ENCODE measurements at regions not wholly inside any gene's neighbourhood (a gene's known extent, or its start where the extent isn't known, plus 50 kb on each side); places are given as distances from the start of the nearest gene placed in this dataset.

DNA sequence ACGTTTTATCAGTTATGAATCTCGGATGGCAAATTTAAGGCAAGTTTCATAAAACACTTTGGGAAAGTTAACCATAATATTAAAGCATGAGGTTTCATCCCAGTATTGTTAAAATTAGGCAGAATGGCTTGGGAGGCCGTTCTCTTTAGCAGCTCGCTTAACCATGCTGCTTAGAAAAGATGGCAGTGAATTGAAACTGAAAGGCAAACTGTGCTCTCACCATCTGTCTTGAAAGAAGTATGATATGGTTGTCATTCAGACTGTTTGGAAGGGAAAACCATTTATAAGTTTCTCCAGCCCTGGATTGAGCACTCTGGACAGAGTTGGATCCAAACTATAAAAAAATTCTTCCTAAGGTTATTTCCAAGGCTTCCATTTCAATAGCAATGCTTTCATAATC lies 332.3 kb upstream of the SUCLG2 start:
- Histone ChIP-seq H3K36me3 (ENCODE audit: control insufficient read depth, insufficient read depth, low read length) (no peaks in the 10 kb centered on the region), H3K27me3 (ENCODE audit: control insufficient read depth, insufficient read depth, low read length) (no peaks in the 10 kb centered on the region), H3K4me3 (ENCODE audit: low read depth, low read length) (no peak overlapping the region)
- no peak for TF ChIP-seq CTCF (IDR thresholded peaks at IDR 0.05; ENCODE audit: insufficient read depth, low read length, severe bottlenecking)
- FAIRE-seq = no peak
- DNase-seq (ENCODE audit: low read depth) = no peak

DNA sequence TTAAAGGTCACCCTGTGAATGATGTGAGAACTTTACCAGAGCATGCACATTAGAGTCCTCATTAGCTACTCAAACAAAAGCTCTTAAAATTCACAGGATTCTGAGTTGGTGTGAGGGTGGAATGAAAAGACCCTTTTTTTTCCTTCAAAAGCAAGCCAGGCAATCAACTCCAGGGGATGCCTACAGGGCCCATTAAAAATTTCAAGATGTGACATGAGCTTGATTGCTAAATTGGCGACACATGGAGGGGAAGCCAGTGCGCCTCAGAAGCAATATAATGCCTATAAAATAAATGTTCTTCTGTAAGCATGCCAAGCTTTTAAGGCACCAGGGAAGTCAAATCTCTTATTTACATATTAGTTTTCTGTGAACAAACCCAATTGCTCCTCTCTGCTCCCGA lies 328.8 kb upstream of the SUCLG2 start:
- Histone ChIP-seq H3K36me3 (ENCODE audit: control insufficient read depth, insufficient read depth, low read length) (no peaks in the 10 kb centered on the region), H3K4me3 (ENCODE audit: low read depth, low read length) (no peak overlapping the region), H3K27me3 (ENCODE audit: control insufficient read depth, insufficient read depth, low read length) (no peaks in the 10 kb centered on the region)
- no peak for TF ChIP-seq CTCF (IDR thresholded peaks at IDR 0.05; ENCODE audit: insufficient read depth, low read length, severe bottlenecking)
- DNase-seq (ENCODE audit: low read depth) (no peak), FAIRE-seq (no peak)

DNA sequence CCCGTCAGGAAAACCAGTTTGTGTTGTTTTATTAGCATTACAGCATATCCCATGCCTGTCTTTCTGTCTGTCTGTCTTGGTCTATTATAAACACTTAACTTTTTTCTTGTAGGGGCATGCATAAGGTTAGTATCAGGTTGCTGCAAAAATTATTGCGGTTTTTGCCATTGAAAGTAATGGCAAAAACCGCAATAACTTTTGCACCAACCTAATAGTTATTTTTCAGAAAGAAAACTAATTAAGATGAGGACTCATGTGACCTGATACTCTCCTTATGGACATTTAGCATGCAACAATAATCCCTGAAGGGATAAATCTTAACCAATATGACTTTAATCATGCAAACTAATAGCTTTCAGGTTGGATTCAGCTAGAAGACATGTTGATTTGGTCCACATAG lies 326.7 kb upstream of the SUCLG2 start:
- Histone ChIP-seq H3K4me3 (ENCODE audit: low read depth, low read length) (no peak overlapping the region), H3K36me3 (ENCODE audit: control insufficient read depth, insufficient read depth, low read length) (no peaks in the 10 kb centered on the region), H3K27me3 (ENCODE audit: control insufficient read depth, insufficient read depth, low read length) (no peaks in the 10 kb centered on the region)
- DNase-seq (ENCODE audit: low read depth) (no peak), FAIRE-seq (no peak)
- no peak for TF ChIP-seq CTCF (IDR thresholded peaks at IDR 0.05; ENCODE audit: insufficient read depth, low read length, severe bottlenecking)

DNA sequence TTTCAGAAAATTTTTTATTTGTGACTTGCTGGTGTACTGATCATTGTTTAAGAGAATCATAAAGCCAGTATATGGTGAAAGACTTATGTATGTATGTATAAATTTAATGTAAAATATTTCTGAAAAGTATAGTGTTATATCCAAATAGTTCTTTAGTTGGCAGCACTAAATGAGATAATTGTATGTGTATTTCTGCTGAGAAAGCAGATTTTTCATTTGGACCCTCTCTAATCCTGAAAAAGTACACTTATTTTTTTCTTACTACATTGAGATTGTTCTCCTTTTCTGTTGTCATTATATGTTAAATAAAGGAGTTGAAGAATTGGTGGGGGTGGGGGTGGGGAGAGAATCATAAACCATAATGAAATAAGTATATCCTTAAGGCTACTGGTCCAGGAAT lies 324.9 kb upstream of the SUCLG2 start:
- no peak for TF ChIP-seq CTCF (IDR thresholded peaks at IDR 0.05; ENCODE audit: insufficient read depth, low read length, severe bottlenecking)
- no peaks in the 10 kb centered on the region for H3K27me3 ChIP-seq (ENCODE audit: control insufficient read depth, insufficient read depth, low read length)
- FAIRE-seq = no peak
- no peak for DNase-seq (ENCODE audit: low read depth)
- no peaks in the 10 kb centered on the region for H3K36me3 ChIP-seq (ENCODE audit: control insufficient read depth, insufficient read depth, low read length)
- no peak overlapping the region for H3K4me3 ChIP-seq (ENCODE audit: low read depth, low read length)

GRCh38 chr3:67977762-67978161 lies 323.4 kb upstream of the SUCLG2 start:
- no peak for DNase-seq (ENCODE audit: low read depth)
- Histone ChIP-seq H3K27me3 (ENCODE audit: control insufficient read depth, insufficient read depth, low read length) (no peaks in the 10 kb centered on the region), H3K36me3 (ENCODE audit: control insufficient read depth, insufficient read depth, low read length) (no peaks in the 10 kb centered on the region), H3K4me3 (ENCODE audit: low read depth, low read length) (no peak overlapping the region)
- FAIRE-seq = no peak
- TF ChIP-seq CTCF (IDR thresholded peaks at IDR 0.05; ENCODE audit: insufficient read depth, low read length, severe bottlenecking) = no peak

DNA sequence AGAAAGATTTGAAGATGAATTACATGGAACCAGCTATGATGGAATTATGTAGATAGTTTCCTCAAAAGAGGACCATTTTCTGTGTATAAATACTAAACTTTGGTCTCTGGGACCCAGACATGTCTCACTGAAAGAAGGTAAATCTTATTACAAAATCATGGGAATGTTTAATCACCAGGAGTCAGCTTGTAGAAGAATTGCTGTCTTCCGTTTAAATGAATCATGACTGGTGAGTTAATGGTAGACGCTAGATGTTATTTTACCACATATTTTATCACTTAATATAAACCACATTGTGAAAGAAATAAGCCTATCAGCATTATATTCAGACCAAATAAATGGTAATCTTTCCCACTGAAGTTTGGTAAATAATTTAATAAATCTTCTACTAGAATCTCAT lies 322.3 kb upstream of the SUCLG2 start:
- Histone ChIP-seq H3K4me3 (ENCODE audit: low read depth, low read length) (no peak overlapping the region), H3K27me3 (ENCODE audit: control insufficient read depth, insufficient read depth, low read length) (no peaks in the 10 kb centered on the region), H3K36me3 (ENCODE audit: control insufficient read depth, insufficient read depth, low read length) (no peaks in the 10 kb centered on the region)
- DNase-seq (ENCODE audit: low read depth) (no peak), FAIRE-seq (no peak)
- TF ChIP-seq CTCF (IDR thresholded peaks at IDR 0.05; ENCODE audit: insufficient read depth, low read length, severe bottlenecking) = no peak
